Smooth muscle cell (in vitro differentiated cells): ENCODE measurements at regions not wholly inside any gene's neighbourhood (a gene's known extent, or its start where the extent isn't known, plus 50 kb on each side); places are given as distances from the start of the nearest gene placed in this dataset.

Source experiments
- DNase-seq: peaks from one replicate; lab custom pipeline; 2025; ENCODE audit not compliant: unreplicated experiment; lab: John Stamatoyannopoulos, UW
- H2AFZ ChIP-seq: fragments of 200-600 bp; sonication (generic); 2 replicates; pipeline ENCODE4 v1.6.0; 2016; ENCODE audit warnings: antibody characterized with exemption, low read depth, mild to moderate bottlenecking
- H3F3A ChIP-seq: fragments of 200-600 bp; sonication (generic); 2 replicates; pipeline ENCODE4 v1.6.0; 2017; ENCODE audit warnings: antibody characterized with exemption, low read depth
- H3K27ac ChIP-seq: fragments of 200-600 bp; sonication (generic); 2 replicates; pipeline ENCODE4 v1.5.1; 2016; ENCODE audit warnings: low read depth, mild to moderate bottlenecking
- H3K27me3 ChIP-seq: fragments of 200-600 bp; sonication (generic); 2 replicates; pipeline ENCODE4 v1.6.1; 2016; ENCODE audit warnings: low read depth, mild to moderate bottlenecking
- H3K36me3 ChIP-seq: fragments of 200-600 bp; sonication (generic); 2 replicates; pipeline ENCODE4 v1.5.1; 2016; ENCODE audit warnings: low read depth
- H3K4me1 ChIP-seq: fragments of 200-600 bp; sonication (generic); 2 replicates; pipeline ENCODE4 v1.5.1; 2016; ENCODE audit warnings: low read depth
- H3K4me2 ChIP-seq: fragments of 200-600 bp; sonication (generic); 2 replicates; pipeline ENCODE4 v1.6.0; 2016; ENCODE audit warnings: mild to moderate bottlenecking
- H3K4me3 ChIP-seq: fragments of 200-600 bp; sonication (generic); 2 replicates; pipeline ENCODE4 v1.5.1; 2016; ENCODE audit warnings: mild to moderate bottlenecking
- H3K79me2 ChIP-seq: fragments of 200-600 bp; sonication (generic); 2 replicates; pipeline ENCODE4 v1.6.0; 2016; ENCODE audit warnings: low read depth, mild to moderate bottlenecking
- H3K9ac ChIP-seq: fragments of 200-600 bp; sonication (generic); 2 replicates; pipeline ENCODE4 v1.6.0; 2016; ENCODE audit warnings: low read depth
- H3K9me3 ChIP-seq: fragments of 200-600 bp; sonication (generic); replicated peaks from 2 replicates; pipeline ENCODE4 v1.5.1; 2016; ENCODE audit warnings: low read depth
- H4K20me1 ChIP-seq: fragments of 200-600 bp; sonication (generic); 2 replicates; pipeline ENCODE4 v1.6.0; 2016; ENCODE audit warnings: low read depth
- WGBS: methylation state at CpG from one replicate; pipeline ENCODE4 v1.1.7; 2016; ENCODE audit warnings: low lambda C conversion rate; 5-methylcytosine and 5-hydroxymethylcytosine counted together
- TF ChIP-seq, protein P1 (sequence below): fragments of 200-600 bp; sonication (generic); IDR thresholded peaks from 2 replicates; pipeline ENCODE4 v1.5.1; 2017; ENCODE audit warnings: borderline replicate concordance, mild to moderate bottlenecking, antibody characterized with exemption; ENCODE audit not compliant: insufficient read depth, poor library complexity, severe bottlenecking

DNA sequence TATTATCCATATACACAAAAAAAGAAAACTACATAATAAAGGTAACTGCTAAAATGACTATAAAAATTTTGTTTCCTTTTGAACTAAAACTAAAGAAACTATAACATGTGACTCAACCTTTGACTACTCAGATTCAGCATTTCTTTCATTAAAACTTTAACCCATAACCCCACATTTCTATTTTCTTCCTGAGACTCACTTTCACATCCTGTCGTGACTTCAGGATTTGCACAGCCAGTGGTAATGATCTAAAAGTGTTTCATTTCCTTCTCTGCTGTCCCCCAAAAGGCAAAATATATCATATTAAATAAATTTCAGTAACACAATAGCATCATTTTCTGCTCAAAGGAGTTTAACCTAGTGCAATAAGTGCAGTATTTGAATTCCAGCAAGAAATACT lies 1022.4 kb upstream of the DIAPH2 start:
- Histone ChIP-seq H3K4me1 (no peaks in the 10 kb centered on the region), H3K4me3 (no peak overlapping the region), H4K20me1 (no peaks in the 10 kb centered on the region), H3K9me3 (no peaks in the 10 kb centered on the region), H3K27me3 (no peaks in the 10 kb centered on the region), H3K9ac (no peak overlapping the region), H3K79me2 (no peaks in the 10 kb centered on the region), H2AFZ (peak overlapping the region; percentile 77), H3K27ac (no peak overlapping the region), H3K36me3 (no peaks in the 10 kb centered on the region), H3K4me2 (no peak overlapping the region), H3F3A (no peaks in the 10 kb centered on the region)
- TF ChIP-seq, protein P1, sequence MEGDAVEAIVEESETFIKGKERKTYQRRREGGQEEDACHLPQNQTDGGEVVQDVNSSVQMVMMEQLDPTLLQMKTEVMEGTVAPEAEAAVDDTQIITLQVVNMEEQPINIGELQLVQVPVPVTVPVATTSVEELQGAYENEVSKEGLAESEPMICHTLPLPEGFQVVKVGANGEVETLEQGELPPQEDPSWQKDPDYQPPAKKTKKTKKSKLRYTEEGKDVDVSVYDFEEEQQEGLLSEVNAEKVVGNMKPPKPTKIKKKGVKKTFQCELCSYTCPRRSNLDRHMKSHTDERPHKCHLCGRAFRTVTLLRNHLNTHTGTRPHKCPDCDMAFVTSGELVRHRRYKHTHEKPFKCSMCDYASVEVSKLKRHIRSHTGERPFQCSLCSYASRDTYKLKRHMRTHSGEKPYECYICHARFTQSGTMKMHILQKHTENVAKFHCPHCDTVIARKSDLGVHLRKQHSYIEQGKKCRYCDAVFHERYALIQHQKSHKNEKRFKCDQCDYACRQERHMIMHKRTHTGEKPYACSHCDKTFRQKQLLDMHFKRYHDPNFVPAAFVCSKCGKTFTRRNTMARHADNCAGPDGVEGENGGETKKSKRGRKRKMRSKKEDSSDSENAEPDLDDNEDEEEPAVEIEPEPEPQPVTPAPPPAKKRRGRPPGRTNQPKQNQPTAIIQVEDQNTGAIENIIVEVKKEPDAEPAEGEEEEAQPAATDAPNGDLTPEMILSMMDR: no peak
- no peak for DNase-seq
- WGBS: 67% methylated on average over 1 of the region's 1 CpG

DNA sequence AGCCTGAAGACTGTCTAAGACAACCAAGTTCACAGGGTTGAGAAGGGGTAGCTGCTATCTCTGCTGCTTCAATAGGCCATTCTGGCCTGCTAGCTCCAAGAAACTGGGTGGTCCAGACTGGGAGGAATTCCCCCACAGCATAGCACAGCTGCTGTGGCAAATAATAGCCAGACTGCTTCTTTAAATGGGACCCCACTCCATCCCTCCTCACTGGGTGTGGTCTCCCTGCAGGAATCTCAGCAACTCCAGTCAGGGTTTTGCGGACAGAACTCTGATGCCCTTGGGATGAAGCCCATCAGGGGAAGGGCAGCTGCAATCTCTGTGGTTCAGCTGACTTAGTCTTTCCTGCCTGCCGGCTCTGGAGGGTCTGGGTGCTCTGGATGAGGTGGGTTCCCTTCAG lies 1018.6 kb upstream of the DIAPH2 start:
- Histone ChIP-seq H3K9me3 (no peaks in the 10 kb centered on the region), H3K9ac (no peak overlapping the region), H4K20me1 (no peaks in the 10 kb centered on the region), H3K36me3 (no peaks in the 10 kb centered on the region), H3K4me2 (no peak overlapping the region), H3F3A (no peaks in the 10 kb centered on the region), H2AFZ (no peak overlapping the region), H3K27ac (no peak overlapping the region), H3K27me3 (no peaks in the 10 kb centered on the region), H3K4me3 (no peak overlapping the region), H3K79me2 (no peaks in the 10 kb centered on the region), H3K4me1 (no peaks in the 10 kb centered on the region)
- 89% methylated on average over 2 of the region's 2 CpGs for WGBS
- DNase-seq: no peak
- TF ChIP-seq, protein P1: no peak

DNA sequence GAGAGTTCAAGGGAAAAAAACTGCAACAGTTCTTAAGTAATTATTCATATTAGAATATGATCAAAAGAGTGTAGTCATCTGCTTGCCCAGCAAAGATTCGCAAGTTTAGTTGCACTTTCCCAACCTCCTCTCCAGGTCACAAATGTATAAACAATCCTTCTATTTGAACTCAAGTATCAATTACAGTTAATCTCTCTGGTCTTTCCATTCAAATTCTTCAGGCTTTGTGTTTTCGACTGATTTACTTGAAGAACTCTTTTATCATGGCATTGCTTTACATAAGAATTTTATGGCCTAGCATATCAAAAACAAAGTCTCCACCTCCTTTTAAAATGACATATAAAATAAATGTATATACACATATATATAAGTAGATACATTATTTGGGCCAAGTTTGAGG lies 1009.6 kb upstream of the DIAPH2 start:
- Histone ChIP-seq H3K9me3 (no peaks in the 10 kb centered on the region), H3K9ac (no peak overlapping the region), H2AFZ (no peak overlapping the region), H3K4me2 (peak overlapping the region; percentile 34), H3K36me3 (no peaks in the 10 kb centered on the region), H3F3A (no peaks in the 10 kb centered on the region), H3K4me3 (no peak overlapping the region), H3K79me2 (no peaks in the 10 kb centered on the region), H3K27me3 (no peaks in the 10 kb centered on the region), H4K20me1 (no peaks in the 10 kb centered on the region), H3K27ac (peak overlapping the region; percentile 72), H3K4me1 (peaks cover 7% of the 10 kb centered on the region)
- TF ChIP-seq, protein P1: no peak
- no peak for DNase-seq
- WGBS: 48% methylated on average over 2 of the region's 2 CpGs

DNA sequence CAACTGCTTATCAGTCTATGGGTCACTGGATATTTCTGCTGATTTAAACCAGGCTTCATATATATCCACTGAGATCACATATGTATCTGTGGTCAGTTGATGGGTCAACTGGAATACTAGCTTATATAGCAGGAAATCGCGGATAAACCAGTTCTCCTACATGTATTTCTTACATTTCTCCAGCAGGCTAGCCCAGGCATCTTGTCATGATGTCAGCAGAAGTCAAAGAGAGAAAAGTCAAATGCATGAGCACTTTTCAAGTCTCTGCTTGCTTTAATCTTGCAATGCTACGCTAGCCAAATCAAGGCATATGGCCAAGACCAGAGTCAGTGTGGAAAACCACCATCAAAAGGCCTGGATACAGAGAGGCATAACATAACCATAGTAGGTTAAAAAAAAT lies 1008.8 kb upstream of the DIAPH2 start:
- Histone ChIP-seq H2AFZ (no peak overlapping the region), H3F3A (no peaks in the 10 kb centered on the region), H3K4me3 (no peak overlapping the region), H3K27me3 (no peaks in the 10 kb centered on the region), H3K4me2 (peak overlapping the region; percentile 50), H3K9me3 (no peaks in the 10 kb centered on the region), H3K27ac (peak overlapping the region; percentile 55), H3K9ac (no peak overlapping the region), H3K36me3 (no peaks in the 10 kb centered on the region), H3K4me1 (peaks cover 7% of the 10 kb centered on the region), H4K20me1 (no peaks in the 10 kb centered on the region), H3K79me2 (no peaks in the 10 kb centered on the region)
- DNase-seq: no peak
- 38% methylated on average over 3 of the region's 3 CpGs for WGBS
- TF ChIP-seq, protein P1: no peak
